ENCODE measurements at regions not wholly inside any gene's neighbourhood (a gene's known extent, or its start where the extent isn't known, plus 50 kb on each side); places are given as distances from the start of the nearest gene placed in this dataset.

GRCh38 chr4:80133240-80133783 lies 60.3 kb upstream of the ANTXR2 start:
- no peak for ATAC-seq (replicated peaks in 1 of 2)
- Mint-ChIP-seq H3K4me3 (no peak overlapping the region), H3K4me1 (ENCODE audit: low read depth) (peaks cover 21% of the 10 kb centered on the region), H3K9me3 (no peaks in the 10 kb centered on the region), H3K27me3 (ENCODE audit: low read depth) (peaks cover 6% of the 10 kb centered on the region), H3K27ac (no peak overlapping the region), H3K36me3 (ENCODE audit: insufficient read depth in 2 of 2) (no peaks in the 10 kb centered on the region)
- no peak for DNase-seq

- no peak for DNase-seq
- ATAC-seq (replicated peaks in 1 of 2) = no peak
- no peak overlapping the region for H3K4me3 Mint-ChIP-seq
These were observed 56.8 kb upstream of the ANTXR2 start for GRCh38 chr4:80129785-80130184.

GRCh38 chr4:80128941-80129340 lies 55.9 kb upstream of the ANTXR2 start:
- peaks cover 0 to 1% of the 10 kb centered on the region in 2 donors for H3K36me3 Mint-ChIP-seq (ENCODE audit: insufficient read depth in 2 of 2)
- H3K27me3 Mint-ChIP-seq (ENCODE audit: low read depth) = peaks cover 6% of the 10 kb centered on the region
- ATAC-seq (replicated peaks in 1 of 2) (no peak), DNase-seq (no peak)
- no peak overlapping the region for H3K4me3 Mint-ChIP-seq
- H3K4me1 Mint-ChIP-seq (ENCODE audit: low read depth) = peaks cover 49% of the 10 kb centered on the region
- no peaks in the 10 kb centered on the region for H3K9me3 Mint-ChIP-seq
- H3K27ac Mint-ChIP-seq = no peak overlapping the region

More at GRCh38 chr4:80129785-80130184, 56.8 kb upstream of the ANTXR2 start:
- peaks cover 45% of the 10 kb centered on the region for H3K4me1 Mint-ChIP-seq (ENCODE audit: low read depth)
- no peak overlapping the region for H3K27ac Mint-ChIP-seq
- H3K9me3 Mint-ChIP-seq = no peaks in the 10 kb centered on the region
- H3K27me3 Mint-ChIP-seq (ENCODE audit: low read depth) = peaks cover 6% of the 10 kb centered on the region
- H3K36me3 Mint-ChIP-seq (ENCODE audit: insufficient read depth in 2 of 2) = peaks cover 0 to 1% of the 10 kb centered on the region in 2 donors

GRCh38 chr4:80127870-80128419 lies 54.9 kb upstream of the ANTXR2 start:
- ATAC-seq (replicated peaks in 1 of 2) = no peak
- H3K9me3 Mint-ChIP-seq = no peaks in the 10 kb centered on the region
- DNase-seq = no peak
- H3K4me1 Mint-ChIP-seq (ENCODE audit: low read depth) = peaks cover 49% of the 10 kb centered on the region
- H3K27me3 Mint-ChIP-seq (ENCODE audit: low read depth) = peaks cover 6% of the 10 kb centered on the region
- H3K36me3 Mint-ChIP-seq (ENCODE audit: insufficient read depth in 2 of 2) = peaks cover 0 to 1% of the 10 kb centered on the region in 2 donors
- peak overlapping the region in 1 of 2 donors; percentile 57 for H3K4me3 Mint-ChIP-seq
- peak overlapping the region; percentile 8 for H3K27ac Mint-ChIP-seq

GRCh38 chr4:80126435-80126834 lies 53.4 kb upstream of the ANTXR2 start:
- peaks cover 0 to 3% of the 10 kb centered on the region in 2 donors for H3K36me3 Mint-ChIP-seq (ENCODE audit: insufficient read depth in 2 of 2)
- H3K27ac Mint-ChIP-seq = peak overlapping the region; percentile 22
- no peak for ATAC-seq (replicated peaks in 1 of 2)
- peak overlapping the region; percentile 49 to 72 for H3K4me3 Mint-ChIP-seq
- peaks cover 49% of the 10 kb centered on the region for H3K4me1 Mint-ChIP-seq (ENCODE audit: low read depth)
- no peak for DNase-seq
- no peaks in the 10 kb centered on the region for H3K27me3 Mint-ChIP-seq (ENCODE audit: low read depth)
- no peaks in the 10 kb centered on the region for H3K9me3 Mint-ChIP-seq

GRCh38 chr4:80125252-80126177 lies 52.5 kb upstream of the ANTXR2 start:
- ATAC-seq (replicated peaks in 1 of 2) = peak; percentile 77 to 85
- DNase-seq = peak; percentile 21 to 30
- Mint-ChIP-seq H3K4me1 (ENCODE audit: low read depth) (peaks cover 49% of the 10 kb centered on the region), H3K27ac (peak overlapping the region; percentile 62), H3K9me3 (no peaks in the 10 kb centered on the region), H3K27me3 (ENCODE audit: low read depth) (no peaks in the 10 kb centered on the region), H3K4me3 (peak overlapping the region; percentile 49 to 72), H3K36me3 (ENCODE audit: insufficient read depth in 2 of 2) (peaks cover 0 to 3% of the 10 kb centered on the region in 2 donors)

GRCh38 chr4:80124246-80125211 lies 51.5 kb upstream of the ANTXR2 start:
- peak overlapping the region in 1 of 2 donors; percentile 72 for H3K4me3 Mint-ChIP-seq
- peaks cover 0 to 3% of the 10 kb centered on the region in 2 donors for H3K36me3 Mint-ChIP-seq (ENCODE audit: insufficient read depth in 2 of 2)
- H3K4me1 Mint-ChIP-seq (ENCODE audit: low read depth) = peaks cover 49% of the 10 kb centered on the region
- H3K27ac Mint-ChIP-seq = peak overlapping the region; percentile 92
- H3K27me3 Mint-ChIP-seq (ENCODE audit: low read depth) = no peaks in the 10 kb centered on the region
- ATAC-seq (replicated peaks in 1 of 2) (no peak), DNase-seq (no peak)
- no peaks in the 10 kb centered on the region for H3K9me3 Mint-ChIP-seq
